ENCODE measurements at regions not wholly inside any gene's neighbourhood (a gene's known extent, or its start where the extent isn't known, plus 50 kb on each side); places are given as distances from the start of the nearest gene placed in this dataset.

- no peak for DNase-seq (ENCODE audit: low read depth)
- TF ChIP-seq CTCF (conservative IDR thresholded peaks at IDR 0.05; ENCODE audit: low read depth, low read length): no peak
Measured at GRCh38 chr5:58235299-58235698, 224.6 kb downstream of the PLK2 start.

GRCh38 chr5:58232130-58232529 lies 227.8 kb downstream of the PLK2 start:
- DNase-seq (ENCODE audit: low read depth): no peak
- no peak for TF ChIP-seq CTCF (conservative IDR thresholded peaks at IDR 0.05; ENCODE audit: low read depth, low read length)
- H3K4me3 ChIP-seq (ENCODE audit: low read length): no peak overlapping the region

More at GRCh38 chr5:58235299-58235698, 224.6 kb downstream of the PLK2 start:
- H3K4me3 ChIP-seq (ENCODE audit: low read length): no peak overlapping the region

GRCh38 chr5:58231041-58231440 lies 228.8 kb downstream of the PLK2 start:
- peak; percentile 3 for DNase-seq (ENCODE audit: low read depth)
- no peak for TF ChIP-seq CTCF (conservative IDR thresholded peaks at IDR 0.05; ENCODE audit: low read depth, low read length)
- no peak overlapping the region for H3K4me3 ChIP-seq (ENCODE audit: low read length)

GRCh38 chr5:58228896-58229295 lies 231.0 kb downstream of the PLK2 start:
- no peak for TF ChIP-seq CTCF (conservative IDR thresholded peaks at IDR 0.05; ENCODE audit: low read depth, low read length)
- DNase-seq (ENCODE audit: low read depth): no peak
- H3K4me3 ChIP-seq (ENCODE audit: low read length): no peak overlapping the region

- H3K4me3 ChIP-seq (ENCODE audit: low read length): no peak overlapping the region
- DNase-seq (ENCODE audit: low read depth): no peak
- no peak for TF ChIP-seq CTCF (conservative IDR thresholded peaks at IDR 0.05; ENCODE audit: low read depth, low read length)
Measured at GRCh38 chr5:58227858-58228257, 232.0 kb downstream of the PLK2 start.

- no peak for DNase-seq (ENCODE audit: low read depth)
- no peak overlapping the region for H3K4me3 ChIP-seq (ENCODE audit: low read length)
- no peak for TF ChIP-seq CTCF (conservative IDR thresholded peaks at IDR 0.05; ENCODE audit: low read depth, low read length)
Measured at GRCh38 chr5:58224661-58225060, 235.2 kb downstream of the PLK2 start.

GRCh38 chr5:58224221-58224620 lies 235.7 kb downstream of the PLK2 start:
- H3K4me3 ChIP-seq (ENCODE audit: low read length): no peak overlapping the region
- no peak for DNase-seq (ENCODE audit: low read depth)
- no peak for TF ChIP-seq CTCF (conservative IDR thresholded peaks at IDR 0.05; ENCODE audit: low read depth, low read length)

Measured in retinal pigment epithelial cell (primary cell).